Astrocyte of the hippocampus (primary cell): ENCODE measurements at regions not wholly inside any gene's neighbourhood (a gene's known extent, or its start where the extent isn't known, plus 50 kb on each side); places are given as distances from the start of the nearest gene placed in this dataset.

Source experiments
- DNase-seq: peaks from one replicate; pipeline ENCODE4 v3.0.0; 2011; ENCODE audit warnings: low read depth, low spot score

- DNase-seq = peak; percentile 35
Measured at GRCh38 chr4:138692411-138692810, 323.2 kb upstream of the NOCT start.

DNA sequence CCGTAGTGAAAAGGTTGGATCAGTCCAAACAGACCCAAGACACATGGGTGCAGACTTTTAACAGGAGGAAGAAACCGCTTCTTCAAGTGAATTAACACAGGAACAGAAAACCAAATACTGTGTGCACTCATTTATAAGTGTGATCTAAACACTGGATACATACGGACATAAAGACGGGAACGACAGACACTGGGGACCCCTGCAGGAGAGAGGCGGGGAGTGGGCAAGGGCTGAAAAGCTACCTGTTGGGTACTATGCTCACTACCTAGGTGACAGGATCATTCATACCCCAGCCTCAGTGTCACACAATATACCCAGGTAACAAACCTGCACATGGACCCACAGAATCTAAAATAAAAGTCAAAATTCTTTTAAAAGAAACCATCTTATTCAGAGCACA, 326.0 kb upstream of the NOCT start:
- no peak for DNase-seq

GRCh38 chr4:138689187-138689586, 326.4 kb upstream of the NOCT start:
- no peak for DNase-seq

- peak; percentile 48 for DNase-seq
Measured at GRCh38 chr4:138688408-138689085, 327.0 kb upstream of the NOCT start.

GRCh38 chr4:138686106-138686835, 329.3 kb upstream of the NOCT start:
- no peak for DNase-seq

DNA sequence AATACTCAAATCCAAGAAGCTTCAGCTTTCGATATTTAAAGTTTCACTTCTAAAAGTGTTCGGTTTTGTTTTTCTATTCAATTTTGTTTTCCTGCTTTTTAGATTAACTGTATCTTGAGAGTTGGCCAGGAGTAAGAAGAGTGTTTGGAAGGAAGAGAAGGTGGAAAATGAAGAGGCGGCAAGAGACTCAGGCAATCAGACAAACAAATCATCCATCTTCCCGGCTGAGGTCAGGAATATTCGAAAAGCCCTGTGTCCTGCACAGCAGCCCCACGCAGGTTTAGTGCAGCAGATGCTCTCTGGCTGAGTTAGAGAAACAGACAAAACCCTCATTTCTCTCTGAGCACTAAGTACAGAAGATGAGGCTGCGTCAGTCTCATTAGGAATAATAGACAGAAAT, 330.3 kb upstream of the NOCT start:
- DNase-seq = no peak

DNA sequence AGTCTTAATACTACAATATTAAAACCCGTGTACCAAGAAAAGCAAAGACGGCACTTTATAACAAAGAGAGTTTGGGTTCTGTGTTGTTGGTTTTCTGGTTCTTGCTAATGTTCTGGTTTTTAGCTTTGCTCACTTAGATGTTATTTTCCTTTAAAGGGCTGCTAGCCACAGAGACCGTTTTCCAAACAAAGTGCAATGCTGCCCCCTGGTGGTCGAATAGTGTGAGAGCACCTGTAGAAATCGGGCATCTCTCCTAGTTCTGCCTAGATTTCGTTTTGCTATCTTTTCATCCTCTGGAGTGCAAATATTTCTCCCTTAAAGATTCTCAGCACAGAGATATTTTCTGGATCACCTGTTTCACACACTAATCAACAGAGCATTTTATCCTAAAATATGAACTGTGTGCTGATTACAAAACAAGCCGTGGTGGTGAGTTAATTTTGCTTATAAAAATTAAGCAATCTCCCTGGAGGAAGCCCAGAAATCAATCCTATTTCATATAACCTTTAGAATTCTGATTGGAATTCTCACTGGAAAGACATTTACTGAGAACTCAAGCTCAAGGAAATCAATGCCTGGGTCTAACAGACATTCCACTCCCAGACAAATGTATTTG, 334.5 kb upstream of the NOCT start:
- DNase-seq = peak; percentile 89

- DNase-seq = no peak
Measured at GRCh38 chr4:138680256-138680655, 335.3 kb upstream of the NOCT start.

DNA sequence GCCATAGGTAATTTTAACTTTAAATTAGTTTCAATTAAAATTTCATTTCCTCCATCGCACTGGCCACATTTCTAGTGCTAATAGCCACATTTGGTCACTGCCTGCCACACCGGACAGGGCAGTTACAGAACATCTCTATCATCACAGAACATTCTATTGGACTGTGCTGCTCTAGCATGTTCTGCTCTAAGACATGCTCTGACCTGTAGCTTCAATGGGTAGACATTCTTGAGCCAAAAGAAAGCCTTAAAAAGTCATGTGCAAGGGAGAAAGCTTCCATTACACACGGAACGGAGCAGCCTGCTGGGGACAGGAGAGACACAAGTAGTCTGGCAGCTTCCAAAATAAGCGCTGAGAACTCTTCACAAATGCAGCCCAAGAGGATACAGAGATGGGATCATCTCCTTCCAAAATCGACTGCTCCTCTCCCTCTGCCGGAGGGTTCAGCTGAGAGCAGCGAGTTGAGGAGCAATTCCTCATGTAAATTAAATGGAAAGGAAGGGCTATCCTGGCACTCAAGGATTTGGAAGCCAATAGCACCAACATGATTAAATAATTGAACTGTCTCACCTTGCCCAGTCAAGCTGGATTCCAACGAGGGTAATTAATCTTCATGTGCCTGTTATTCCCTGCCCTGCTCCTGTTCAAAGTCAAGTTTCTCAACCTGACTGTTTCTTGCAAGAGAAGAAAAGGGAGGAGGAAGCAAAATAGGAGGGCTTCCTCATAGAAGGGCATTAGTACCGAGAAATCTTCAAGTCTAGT, 336.4 kb upstream of the NOCT start:
- no peak for DNase-seq

GRCh38 chr4:138677748-138678147, 337.8 kb upstream of the NOCT start:
- DNase-seq = peak; percentile 69

GRCh38 chr4:138677212-138677611, 338.4 kb upstream of the NOCT start:
- DNase-seq = no peak

DNA sequence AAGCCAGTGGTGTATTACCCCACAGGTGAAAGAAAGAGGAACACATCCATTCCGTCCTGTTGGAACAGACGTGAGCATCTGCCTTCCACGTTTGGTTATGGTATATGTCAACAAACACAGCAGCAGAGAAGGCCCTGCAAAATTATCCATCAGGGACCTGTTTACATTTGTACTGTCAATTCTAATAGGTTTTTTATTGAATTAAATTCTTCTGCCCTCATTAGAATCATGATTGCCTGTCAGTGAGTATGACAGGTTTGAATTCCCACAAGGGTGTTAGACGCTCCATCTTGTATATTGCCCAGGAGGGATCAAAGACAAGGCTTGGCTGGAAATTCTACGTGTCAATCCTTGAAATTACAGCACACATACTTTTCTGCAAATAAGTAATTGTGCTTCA, 339.9 kb upstream of the NOCT start:
- DNase-seq = no peak

GRCh38 chr4:138674209-138674608, 341.4 kb upstream of the NOCT start:
- DNase-seq = no peak

GRCh38 chr4:138673053-138673452, 342.5 kb upstream of the NOCT start:
- no peak for DNase-seq

DNA sequence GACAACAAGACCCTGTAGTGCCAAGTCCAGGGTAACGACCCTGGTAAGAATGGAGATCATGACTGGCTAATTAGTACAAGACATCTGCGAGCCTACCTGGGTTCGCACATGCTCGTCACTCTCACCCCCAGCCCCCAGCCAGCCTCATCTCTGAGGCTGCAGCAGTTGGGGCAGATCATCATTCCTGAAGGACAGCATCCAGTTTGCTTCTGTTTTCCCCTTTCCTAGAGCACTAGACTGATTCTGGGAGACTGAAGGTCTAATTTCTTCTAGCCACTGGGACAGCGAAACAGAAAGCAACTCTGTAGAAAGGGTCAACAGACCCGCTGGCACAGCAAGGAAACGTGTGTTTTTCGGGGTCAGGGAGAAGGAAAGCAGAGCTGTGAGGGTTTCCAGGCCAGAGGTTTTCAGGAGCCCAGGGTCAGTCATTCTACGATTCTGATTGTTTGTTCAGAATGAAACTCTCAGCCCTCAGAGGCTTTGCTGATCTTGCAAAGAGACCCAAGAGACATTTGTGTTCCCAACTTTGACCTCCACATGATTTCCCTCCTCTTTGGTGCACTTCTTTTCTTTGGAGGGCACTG, 343.1 kb upstream of the NOCT start:
- DNase-seq = no peak

GRCh38 chr4:138671606-138672084, 343.9 kb upstream of the NOCT start:
- DNase-seq = no peak

DNA sequence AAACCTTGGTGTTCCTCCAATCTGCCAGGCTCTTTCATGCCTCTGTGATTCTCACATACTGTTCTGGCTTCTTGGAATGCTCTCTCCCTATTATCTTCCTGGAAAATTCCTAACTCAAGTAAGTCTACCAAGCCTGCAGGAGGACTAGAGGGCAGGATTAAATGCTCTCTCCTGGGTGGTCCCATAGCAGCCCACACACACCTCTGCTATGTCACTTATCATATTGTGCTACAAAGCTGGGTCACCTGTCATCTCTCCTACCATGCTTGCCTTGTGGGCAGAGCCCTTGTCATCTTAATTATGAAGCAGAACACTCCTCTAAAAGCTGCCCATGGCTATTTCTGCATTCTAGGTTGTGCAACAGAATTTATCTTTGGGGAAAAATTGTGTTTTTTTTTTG, 344.5 kb upstream of the NOCT start:
- DNase-seq = no peak

GRCh38 chr4:138670681-138671080, 344.9 kb upstream of the NOCT start:
- DNase-seq = no peak

- DNase-seq = peak; percentile 69
Measured at GRCh38 chr4:138669479-138670315, 345.9 kb upstream of the NOCT start.

GRCh38 chr4:138668309-138668708, 347.3 kb upstream of the NOCT start:
- DNase-seq = no peak

DNA sequence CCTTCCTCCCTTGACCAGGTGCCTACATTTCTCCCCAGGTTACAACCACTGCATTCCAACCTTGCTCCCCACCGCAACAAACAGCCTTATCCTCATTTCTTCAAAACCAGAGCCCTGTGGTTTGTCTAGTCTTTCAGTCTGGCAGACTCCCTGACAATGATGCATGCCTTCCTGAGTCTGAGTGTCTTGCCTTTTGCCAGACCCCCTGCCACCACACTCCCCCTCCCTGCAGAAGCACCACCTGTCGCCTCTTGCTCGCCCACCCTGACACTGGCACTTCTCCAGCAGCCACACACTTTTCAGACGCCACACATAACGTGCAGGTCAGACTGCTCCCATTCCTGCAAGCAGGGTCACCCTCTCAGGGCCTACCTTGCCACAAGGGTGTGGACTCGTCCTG, 349.2 kb upstream of the NOCT start:
- no peak for DNase-seq
